HEK293 (cell line): ENCODE measurements at regions not wholly inside any gene's neighbourhood (a gene's known extent, or its start where the extent isn't known, plus 50 kb on each side); places are given as distances from the start of the nearest gene placed in this dataset.

Source experiments
- CTCF ChIA-PET: fragments of 350-600 bp; formaldehyde crosslinking; extraction: SDS; loops from one replicate; lab custom pipeline; 2021; ENCODE audit warnings: antibody characterized with exemption; lab: Yijun Ruan, JAX
- POLR2A ChIA-PET: fragments of 300-600 bp; formaldehyde crosslinking; extraction: SDS; loops from one replicate; lab custom pipeline; 2020; ENCODE audit warnings: antibody characterized with exemption, inconsistent platforms; lab: Yijun Ruan, JAX
- H3K27ac ChIP-seq: fragments of 200-500 bp; sonication (Bioruptor generic); 2 replicates; pipeline ENCODE4 v1.5.1; 2014; ENCODE audit warnings: low read depth, low read length, control low read depth, inconsistent platforms; ENCODE audit errors: extremely low read depth
- H3K36me3 ChIP-seq, 2 experiments: fragments of 200-500 bp in 1 of 2; sonication (Bioruptor generic) in 1 of 2; 1 replicate in 1 of 2; 2 replicates in 1 of 2; pipeline ENCODE4 v1.5.1; 2014 to 2017; ENCODE audit warnings: inconsistent platforms in 2 of 2, low read length in 2 of 2; ENCODE audit not compliant: control insufficient read depth in 2 of 2, insufficient read depth in 1 of 2
- H3K4me1 ChIP-seq: fragments of 200-500 bp; sonication (Bioruptor generic); 2 replicates; pipeline ENCODE4 v1.5.1; 2014; ENCODE audit warnings: mild to moderate bottlenecking, low read length, inconsistent platforms; ENCODE audit not compliant: control insufficient read depth, insufficient read depth
- H3K4me3 ChIP-seq: 2 replicates; pipeline ENCODE4 v1.5.1; 2011; ENCODE audit warnings: low read depth, mild to moderate bottlenecking, control low read depth, low read length, moderate library complexity
- H3K9me3 ChIP-seq: fragments of 200-500 bp; sonication (Bioruptor generic); 2 replicates; pipeline ENCODE4 v1.5.1; 2014; ENCODE audit warnings: low read depth, low read length, inconsistent platforms; ENCODE audit not compliant: control insufficient read depth, insufficient read depth
- GLIS1 ChIP-seq: fragments of 450-650 bp; formaldehyde crosslinking; IDR thresholded peaks from 2 replicates; pipeline ENCODE4 v1.5.1; 2016; ENCODE audit warnings: missing biosample characterization, missing genetic modification characterization
- HOXA7 ChIP-seq: sonication (generic); formaldehyde crosslinking; IDR thresholded peaks from 2 replicates; pipeline ENCODE4 v1.8.1; 2022; ENCODE audit warnings: missing genetic modification reagents, borderline replicate concordance
- REPIN1 ChIP-seq: fragments of 450-650 bp; formaldehyde crosslinking; IDR thresholded peaks from 2 replicates; pipeline ENCODE4 v1.5.1; 2017; ENCODE audit warnings: missing biosample characterization, missing genetic modification characterization, low read depth
- TCF7L2 ChIP-seq: IDR thresholded peaks from 2 replicates; pipeline ENCODE4 v1.6.1; 2011; ENCODE audit warnings: low read depth, mild to moderate bottlenecking, inconsistent platforms, low read length, moderate library complexity, borderline replicate concordance
- ZBTB17 ChIP-seq: fragments of 450-650 bp; formaldehyde crosslinking; IDR thresholded peaks from 2 replicates; pipeline ENCODE4 v1.5.1; 2016; ENCODE audit warnings: missing biosample characterization, missing genetic modification characterization
- ZFP69B ChIP-seq: fragments of 450-650 bp; formaldehyde crosslinking; IDR thresholded peaks from 2 replicates; pipeline ENCODE4 v1.5.1; 2016; ENCODE audit warnings: missing biosample characterization, missing genetic modification characterization
- ZNF112 ChIP-seq: fragments of 450-650 bp; formaldehyde crosslinking; IDR thresholded peaks from 2 replicates; pipeline ENCODE4 v1.5.0; 2017; ENCODE audit warnings: missing biosample characterization, missing genetic modification characterization
- ZNF132 ChIP-seq: fragments of 450-650 bp; formaldehyde crosslinking; IDR thresholded peaks from 2 replicates; pipeline ENCODE4 v1.5.1; 2017; ENCODE audit warnings: missing biosample characterization, missing genetic modification characterization, borderline replicate concordance
- ZNF146 ChIP-seq: fragments of 450-650 bp; formaldehyde crosslinking; IDR thresholded peaks from 2 replicates; pipeline ENCODE4 v1.5.1; 2016; ENCODE audit warnings: missing biosample characterization, missing genetic modification characterization
- ZNF19 ChIP-seq: fragments of 450-650 bp; formaldehyde crosslinking; IDR thresholded peaks from 2 replicates; pipeline ENCODE4; 2016; ENCODE audit warnings: missing biosample characterization, missing genetic modification characterization, low read depth
- ZNF211 ChIP-seq: fragments of 450-650 bp; formaldehyde crosslinking; IDR thresholded peaks from 2 replicates; pipeline ENCODE4 v1.5.1; 2016; ENCODE audit warnings: low read depth, missing biosample characterization, missing genetic modification characterization
- ZNF223 ChIP-seq: fragments of 450-650 bp; formaldehyde crosslinking; IDR thresholded peaks from 2 replicates; pipeline ENCODE4 v1.5.1; 2016; ENCODE audit warnings: missing biosample characterization, missing genetic modification characterization
- ZNF311 ChIP-seq: fragments of 450-650 bp; formaldehyde crosslinking; IDR thresholded peaks from 2 replicates; pipeline ENCODE4 v1.5.1; 2017; ENCODE audit warnings: missing biosample characterization, missing genetic modification characterization, borderline replicate concordance
- ZNF335 ChIP-seq: fragments of 450-650 bp; formaldehyde crosslinking; conservative IDR thresholded peaks from 2 replicates; pipeline ENCODE4 v1.5.1; 2016; ENCODE audit warnings: missing biosample characterization, missing genetic modification characterization
- ZNF391 ChIP-seq: fragments of 450-650 bp; formaldehyde crosslinking; IDR thresholded peaks from 2 replicates; pipeline ENCODE4 v1.5.1; 2016; ENCODE audit warnings: low read depth, missing biosample characterization, missing genetic modification characterization, borderline replicate concordance
- ZNF510 ChIP-seq: fragments of 450-650 bp; formaldehyde crosslinking; IDR thresholded peaks from 2 replicates; pipeline ENCODE4 v1.5.1; 2018; ENCODE audit warnings: mild to moderate bottlenecking, missing genetic modification characterization, missing biosample characterization; ENCODE audit not compliant: insufficient replicate concordance
- ZNF548 ChIP-seq: fragments of 450-650 bp; formaldehyde crosslinking; IDR thresholded peaks from 2 replicates; pipeline ENCODE4 v1.5.1; 2016; ENCODE audit warnings: missing biosample characterization, missing genetic modification characterization
- ZNF585B ChIP-seq: fragments of 450-650 bp; formaldehyde crosslinking; IDR thresholded peaks from 2 replicates; pipeline ENCODE4 v1.5.1; 2016; ENCODE audit warnings: missing biosample characterization, missing genetic modification characterization
- ZNF623 ChIP-seq: fragments of 450-650 bp; formaldehyde crosslinking; IDR thresholded peaks from 2 replicates; pipeline ENCODE4 v1.5.1; 2016; ENCODE audit warnings: missing biosample characterization, missing genetic modification characterization
- ZNF658 ChIP-seq: fragments of 450-650 bp; formaldehyde crosslinking; IDR thresholded peaks from 2 replicates; pipeline ENCODE4; 2016; ENCODE audit warnings: missing biosample characterization, missing genetic modification characterization
- ZNF664 ChIP-seq: fragments of 450-650 bp; formaldehyde crosslinking; IDR thresholded peaks from 2 replicates; pipeline ENCODE4 v1.5.1; 2016; ENCODE audit warnings: missing biosample characterization, missing genetic modification characterization
- ZNF670 ChIP-seq: fragments of 450-650 bp; formaldehyde crosslinking; IDR thresholded peaks from 2 replicates; pipeline ENCODE4 v1.5.1; 2016; ENCODE audit warnings: missing biosample characterization, missing genetic modification characterization, low read depth
- ZNF701 ChIP-seq: fragments of 450-650 bp; formaldehyde crosslinking; IDR thresholded peaks from 2 replicates; pipeline ENCODE4 v1.5.1; 2016; ENCODE audit warnings: missing biosample characterization, missing genetic modification characterization
- ZNF830 ChIP-seq: fragments of 450-650 bp; IDR thresholded peaks from 2 replicates; pipeline ENCODE4 v1.5.0; 2018; ENCODE audit warnings: missing biosample characterization, missing genetic modification characterization, low read depth, mild to moderate bottlenecking, moderate library complexity
- ZNF837 ChIP-seq: fragments of 450-650 bp; formaldehyde crosslinking; IDR thresholded peaks from 2 replicates; pipeline ENCODE4 v1.5.1; 2016; ENCODE audit warnings: missing biosample characterization, missing genetic modification characterization
- TF ChIP-seq, protein P1 (sequence below): fragments of 450-650 bp; formaldehyde crosslinking; IDR thresholded peaks from 2 replicates; pipeline ENCODE4 v1.5.1; 2016; ENCODE audit warnings: missing biosample characterization, missing genetic modification characterization
- TF ChIP-seq, protein P2 (sequence below): fragments of 450-650 bp; formaldehyde crosslinking; optimal IDR thresholded peaks from 2 replicates; pipeline ENCODE3; 2016; ENCODE audit warnings: missing biosample characterization, mild to moderate bottlenecking, missing genetic modification characterization
- TF ChIP-seq, protein P3 (sequence below): fragments of 450-650 bp; formaldehyde crosslinking; IDR thresholded peaks from 2 replicates; pipeline ENCODE4 v1.5.0; 2017; ENCODE audit warnings: missing biosample characterization, missing genetic modification characterization, borderline replicate concordance

DNA sequence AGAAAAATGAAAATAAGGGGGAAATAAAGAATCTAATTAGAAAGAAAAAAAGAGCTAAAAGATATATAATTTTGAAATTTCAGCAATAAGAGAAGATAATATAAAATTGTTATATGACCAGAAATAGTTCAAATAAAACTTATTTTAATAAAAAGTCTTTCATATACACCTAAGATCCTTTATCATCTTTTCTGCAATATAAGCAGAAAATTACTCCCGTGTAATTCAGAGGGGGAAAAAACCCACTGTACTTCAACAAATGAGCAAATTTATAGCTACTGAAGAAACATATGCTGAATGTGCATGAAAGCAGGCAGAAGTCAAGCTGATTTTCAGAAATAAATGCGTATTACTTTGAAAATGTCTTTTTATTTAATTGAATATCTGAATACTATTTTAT lies 771.3 kb downstream of the FAT4 start:
- H3K4me1 ChIP-seq: no peaks in the 10 kb centered on the region
- H3K27ac ChIP-seq: no peak overlapping the region
- H3K36me3 ChIP-seq: no peaks in the 10 kb centered on the region
- TF ChIP-seq ZNF658 (tag by site-specific recombination) (no peak), ZNF830 (no peak), ZNF146 (tag by site-specific recombination) (no peak), TCF7L2 (no peak), ZNF19 (tag by site-specific recombination) (no peak), ZFP69B (tag by site-specific recombination) (no peak), REPIN1 (tag by site-specific recombination) (no peak)
- POLR2A ChIA-PET: no interaction called here
- no peaks in the 10 kb centered on the region for H3K9me3 ChIP-seq
- no peak overlapping the region for H3K4me3 ChIP-seq
- CTCF ChIA-PET: no interaction called here

DNA sequence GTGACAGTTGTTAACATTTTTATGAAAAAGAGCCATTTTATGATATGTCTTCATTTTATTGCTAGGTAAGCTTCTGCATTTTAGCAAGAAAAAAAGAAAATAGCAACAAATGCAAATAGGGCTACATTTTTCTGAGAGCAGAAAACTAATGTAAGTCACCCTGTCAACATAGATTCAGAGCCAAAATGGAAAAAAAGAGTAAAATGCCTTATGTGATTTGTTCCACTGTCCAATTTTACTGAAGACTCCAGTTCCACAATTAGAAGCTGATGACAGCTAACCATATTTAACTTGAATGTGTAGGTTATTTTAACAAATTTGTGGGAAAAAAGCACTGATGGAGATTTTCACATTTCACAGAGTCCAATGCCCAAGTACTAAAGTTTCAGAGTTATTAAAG lies 772.3 kb downstream of the FAT4 start:
- CTCF ChIA-PET: no interaction called here
- TF ChIP-seq ZNF670 (tag by site-specific recombination): no peak
- TF ChIP-seq ZNF664: no peak
- TF ChIP-seq GLIS1 (tag by site-specific recombination): no peak

DNA sequence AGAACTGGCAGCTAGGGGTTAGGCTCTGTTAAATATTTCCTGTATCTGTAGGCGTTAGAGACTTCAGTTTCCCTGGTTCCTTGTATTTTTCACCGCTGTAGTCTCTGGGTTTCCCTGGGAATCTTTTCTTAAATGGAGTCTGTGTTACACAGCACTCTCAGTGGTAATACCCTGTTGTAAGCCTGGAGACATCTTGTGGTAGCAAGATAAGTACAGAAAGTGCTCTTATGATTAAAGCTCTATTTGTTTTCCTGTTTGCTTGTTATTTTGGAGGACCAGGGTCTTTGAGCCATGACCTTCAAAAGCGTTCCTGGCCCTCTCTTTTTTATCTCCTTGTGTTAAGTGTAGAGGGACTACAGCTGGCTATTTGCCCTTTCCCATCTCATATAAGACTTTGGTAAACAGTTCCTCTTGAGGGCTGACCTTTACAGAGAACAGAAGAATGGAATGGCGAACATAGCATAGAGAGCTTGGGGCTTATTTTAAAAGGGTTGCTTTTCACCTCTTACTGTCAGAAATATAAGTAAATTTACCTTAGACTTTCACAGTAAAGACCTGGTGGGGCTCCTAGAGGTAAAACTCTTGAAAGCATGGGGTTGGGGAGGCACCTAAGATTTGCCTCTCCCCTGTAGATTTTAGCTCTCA lies 782.5 kb downstream of the FAT4 start:
- TF ChIP-seq ZNF132 (no peak), ZNF391 (tag by site-specific recombination) (no peak), ZNF311 (tag by site-specific recombination) (no peak), ZBTB17 (no peak), ZNF510 (tag by site-specific recombination) (no peak), ZNF623 (tag by site-specific recombination) (no peak), ZNF701 (tag by site-specific recombination) (no peak), ZNF837 (no peak), ZNF223 (tag by site-specific recombination) (no peak), ZNF548 (tag by site-specific recombination) (no peak), HOXA7 (no peak), ZNF585B (tag by site-specific recombination) (no peak), ZNF335 (no peak), ZNF211 (no peak), ZNF112 (tag by site-specific recombination) (no peak)
- TF ChIP-seq, protein P1, sequence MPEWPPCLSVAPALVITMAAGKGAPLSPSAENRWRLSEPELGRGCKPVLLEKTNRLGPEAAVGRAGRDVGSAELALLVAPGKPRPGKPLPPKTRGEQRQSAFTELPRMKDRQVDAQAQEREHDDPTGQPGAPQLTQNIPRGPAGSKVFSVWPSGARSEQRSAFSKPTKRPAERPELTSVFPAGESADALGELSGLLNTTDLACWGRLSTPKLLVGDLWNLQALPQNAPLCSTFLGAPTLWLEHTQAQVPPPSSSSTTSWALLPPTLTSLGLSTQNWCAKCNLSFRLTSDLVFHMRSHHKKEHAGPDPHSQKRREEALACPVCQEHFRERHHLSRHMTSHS (tag by site-specific recombination): no peak
- TF ChIP-seq, protein P2, sequence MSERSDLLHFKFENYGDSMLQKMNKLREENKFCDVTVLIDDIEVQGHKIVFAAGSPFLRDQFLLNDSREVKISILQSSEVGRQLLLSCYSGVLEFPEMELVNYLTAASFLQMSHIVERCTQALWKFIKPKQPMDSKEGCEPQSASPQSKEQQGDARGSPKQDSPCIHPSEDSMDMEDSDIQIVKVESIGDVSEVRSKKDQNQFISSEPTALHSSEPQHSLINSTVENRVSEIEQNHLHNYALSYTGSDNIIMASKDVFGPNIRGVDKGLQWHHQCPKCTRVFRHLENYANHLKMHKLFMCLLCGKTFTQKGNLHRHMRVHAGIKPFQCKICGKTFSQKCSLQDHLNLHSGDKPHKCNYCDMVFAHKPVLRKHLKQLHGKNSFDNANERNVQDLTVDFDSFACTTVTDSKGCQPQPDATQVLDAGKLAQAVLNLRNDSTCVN (tag by site-specific recombination): no peak
- TF ChIP-seq, protein P3, sequence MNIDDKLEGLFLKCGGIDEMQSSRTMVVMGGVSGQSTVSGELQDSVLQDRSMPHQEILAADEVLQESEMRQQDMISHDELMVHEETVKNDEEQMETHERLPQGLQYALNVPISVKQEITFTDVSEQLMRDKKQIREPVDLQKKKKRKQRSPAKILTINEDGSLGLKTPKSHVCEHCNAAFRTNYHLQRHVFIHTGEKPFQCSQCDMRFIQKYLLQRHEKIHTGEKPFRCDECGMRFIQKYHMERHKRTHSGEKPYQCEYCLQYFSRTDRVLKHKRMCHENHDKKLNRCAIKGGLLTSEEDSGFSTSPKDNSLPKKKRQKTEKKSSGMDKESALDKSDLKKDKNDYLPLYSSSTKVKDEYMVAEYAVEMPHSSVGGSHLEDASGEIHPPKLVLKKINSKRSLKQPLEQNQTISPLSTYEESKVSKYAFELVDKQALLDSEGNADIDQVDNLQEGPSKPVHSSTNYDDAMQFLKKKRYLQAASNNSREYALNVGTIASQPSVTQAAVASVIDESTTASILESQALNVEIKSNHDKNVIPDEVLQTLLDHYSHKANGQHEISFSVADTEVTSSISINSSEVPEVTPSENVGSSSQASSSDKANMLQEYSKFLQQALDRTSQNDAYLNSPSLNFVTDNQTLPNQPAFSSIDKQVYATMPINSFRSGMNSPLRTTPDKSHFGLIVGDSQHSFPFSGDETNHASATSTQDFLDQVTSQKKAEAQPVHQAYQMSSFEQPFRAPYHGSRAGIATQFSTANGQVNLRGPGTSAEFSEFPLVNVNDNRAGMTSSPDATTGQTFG: no peak
- Histone ChIP-seq H3K9me3 (no peaks in the 10 kb centered on the region), H3K4me3 (no peak overlapping the region), H3K36me3 (no peaks in the 10 kb centered on the region), H3K4me1 (no peaks in the 10 kb centered on the region), H3K27ac (no peak overlapping the region)
- ChIA-PET POLR2A (no interaction called here), CTCF (interaction anchor here (1.0 kb wide), 1 partner anchor 9 kb away, joined by 4 read pairs; no protein-coding TSS in a partner anchor)

More for the DNA sequence above, 772.3 kb downstream of the FAT4 start:
- Histone ChIP-seq H3K4me3 (no peak overlapping the region), H3K27ac (no peak overlapping the region), H3K36me3 (no peaks in the 10 kb centered on the region), H3K9me3 (no peaks in the 10 kb centered on the region), H3K4me1 (no peaks in the 10 kb centered on the region)
- POLR2A ChIA-PET: no interaction called here
